HEK293T (cell line): ENCODE measurements at regions not wholly inside any gene's neighbourhood (a gene's known extent, or its start where the extent isn't known, plus 50 kb on each side); places are given as distances from the start of the nearest gene placed in this dataset.

Experiments used
- CTCF ChIA-PET: fragments of 350-600 bp; formaldehyde crosslinking; extraction: SDS; loops from one replicate; lab custom pipeline; 2021; ENCODE audit warnings: antibody characterized with exemption, inconsistent platforms; lab: Yijun Ruan, JAX
- POLR2A ChIA-PET: fragments of 350-600 bp; formaldehyde crosslinking; extraction: SDS; loops from one replicate; lab custom pipeline; 2020; ENCODE audit warnings: antibody characterized with exemption, inconsistent platforms; lab: Yijun Ruan, JAX
- DNase-seq: peaks from one replicate; pipeline ENCODE4 v3.0.0; 2012; ENCODE audit warnings: mixed read lengths; ENCODE audit errors: extremely low spot score
- ARNT ChIP-seq: fragments of 450-650 bp; IDR thresholded peaks from 2 replicates; pipeline ENCODE4 v1.6.1; 2017; ENCODE audit warnings: mild to moderate bottlenecking
- BHLHE40 ChIP-seq: fragments of 450-650 bp; IDR thresholded peaks from 2 replicates; pipeline ENCODE4 v1.6.1; 2016; ENCODE audit warnings: mild to moderate bottlenecking, moderate library complexity, borderline replicate concordance
- CTBP1 ChIP-seq: fragments of 450-650 bp; IDR thresholded peaks from 2 replicates; pipeline ENCODE4 v1.6.1; 2016; ENCODE audit warnings: borderline replicate concordance
- ELF4 ChIP-seq: fragments of 450-650 bp; IDR thresholded peaks from 2 replicates; pipeline ENCODE4 v1.6.1; 2017; ENCODE audit warnings: antibody characterized with exemption
- FOXA1 ChIP-seq: fragments of 450-650 bp; IDR thresholded peaks from 2 replicates; pipeline ENCODE4 v1.6.1; 2016; ENCODE audit warnings: mild to moderate bottlenecking
- FOXK2 ChIP-seq: fragments of 450-650 bp; IDR thresholded peaks from 2 replicates; pipeline ENCODE4 v1.6.1; 2016; ENCODE audit warnings: mild to moderate bottlenecking
- FOXM1 ChIP-seq: fragments of 450-650 bp; IDR thresholded peaks from 2 replicates; pipeline ENCODE4 v1.6.1; 2017; ENCODE audit warnings: mild to moderate bottlenecking, borderline replicate concordance
- HDGF ChIP-seq: fragments of 450-650 bp; IDR thresholded peaks from 2 replicates; pipeline ENCODE4 v1.6.1; 2017; ENCODE audit warnings: antibody characterized with exemption, borderline replicate concordance
- L3MBTL2 ChIP-seq: fragments of 450-650 bp; conservative IDR thresholded peaks from 2 replicates; pipeline ENCODE4 v1.6.1; 2016; ENCODE audit warnings: mild to moderate bottlenecking
- LEF1 ChIP-seq: fragments of 450-650 bp; IDR thresholded peaks from 2 replicates; pipeline ENCODE4 v1.6.1; 2017; ENCODE audit warnings: mild to moderate bottlenecking, borderline replicate concordance
- NFRKB ChIP-seq: fragments of 450-650 bp; IDR thresholded peaks from 2 replicates; pipeline ENCODE4 v1.6.1; 2016; ENCODE audit warnings: mild to moderate bottlenecking, moderate library complexity
- PKNOX1 ChIP-seq: fragments of 450-650 bp; IDR thresholded peaks from 2 replicates; pipeline ENCODE4 v1.6.1; 2016
- SP1 ChIP-seq: fragments of 450-650 bp; IDR thresholded peaks from 2 replicates; pipeline ENCODE4 v1.6.1; 2017
- SUZ12 ChIP-seq: fragments of 450-650 bp; IDR thresholded peaks from 2 replicates; pipeline ENCODE4 v1.6.1; 2016; ENCODE audit warnings: mild to moderate bottlenecking
- TARDBP ChIP-seq: fragments of 450-650 bp; IDR thresholded peaks from 2 replicates; pipeline ENCODE4 v1.6.1; 2016
- ZNF384 ChIP-seq: fragments of 450-650 bp; IDR thresholded peaks from 2 replicates; pipeline ENCODE4 v1.6.1; 2016

GRCh38 chr10:128898133-128898915 lies 568.7 kb upstream of the MGMT start:
- POLR2A ChIA-PET: no interaction called here
- CTCF ChIA-PET: no interaction called here
- no peak for DNase-seq
- no peak for TF ChIP-seq LEF1
- no peak for TF ChIP-seq CTBP1
- TF ChIP-seq ARNT: no peak
- TF ChIP-seq FOXM1: no peak
- TF ChIP-seq NFRKB: no peak
- no peak for TF ChIP-seq ELF4
- no peak for TF ChIP-seq SUZ12
- TF ChIP-seq TARDBP: no peak
- no peak for TF ChIP-seq L3MBTL2
- TF ChIP-seq SP1: no peak
- no peak for TF ChIP-seq ZNF384
- no peak for TF ChIP-seq FOXK2
- TF ChIP-seq BHLHE40: no peak

- CTCF ChIA-PET: no interaction called here
- POLR2A ChIA-PET: no interaction called here
- no peak for DNase-seq
- no peak for TF ChIP-seq TARDBP
- TF ChIP-seq L3MBTL2: no peak
- TF ChIP-seq ELF4: no peak
- TF ChIP-seq ARNT: no peak
- TF ChIP-seq HDGF: no peak
- TF ChIP-seq BHLHE40: no peak
- TF ChIP-seq PKNOX1: no peak
- TF ChIP-seq SP1: no peak
- no peak for TF ChIP-seq ZNF384
- TF ChIP-seq SUZ12: no peak
- TF ChIP-seq FOXA1: no peak
- TF ChIP-seq FOXK2: no peak
- no peak for TF ChIP-seq LEF1
- no peak for TF ChIP-seq NFRKB
- no peak for TF ChIP-seq FOXM1
- no peak for TF ChIP-seq CTBP1
These were observed 568.2 kb upstream of the MGMT start for GRCh38 chr10:128898916-128899195.

GRCh38 chr10:128900456-128900855 lies 566.6 kb upstream of the MGMT start:
- no peak for DNase-seq
- TF ChIP-seq CTBP1: no peak
- no peak for TF ChIP-seq BHLHE40
- no peak for TF ChIP-seq ZNF384
- no peak for TF ChIP-seq NFRKB
- TF ChIP-seq FOXM1: no peak
- no peak for TF ChIP-seq ARNT
- TF ChIP-seq LEF1: no peak
- TF ChIP-seq TARDBP: no peak
- CTCF ChIA-PET: no interaction called here
- POLR2A ChIA-PET: no interaction called here

GRCh38 chr10:128901236-128901635 lies 565.8 kb upstream of the MGMT start:
- CTCF ChIA-PET: no interaction called here
- TF ChIP-seq FOXM1: no peak
- DNase-seq: no peak
- POLR2A ChIA-PET: no interaction called here

- no peak for DNase-seq
- TF ChIP-seq TARDBP: no peak
- TF ChIP-seq SP1: no peak
- TF ChIP-seq SUZ12: no peak
- TF ChIP-seq FOXA1: no peak
- TF ChIP-seq BHLHE40: no peak
- TF ChIP-seq ZNF384: no peak
- TF ChIP-seq ELF4: no peak
- TF ChIP-seq NFRKB: no peak
- TF ChIP-seq PKNOX1: no peak
- no peak for TF ChIP-seq LEF1
- TF ChIP-seq FOXM1: no peak
- ChIA-PET POLR2A (no interaction called here), CTCF (no interaction called here)
These were observed 564.9 kb upstream of the MGMT start for GRCh38 chr10:128902031-128902710.

GRCh38 chr10:128907155-128907941 lies 559.7 kb upstream of the MGMT start:
- TF ChIP-seq BHLHE40: no peak
- no peak for TF ChIP-seq SUZ12
- no peak for TF ChIP-seq FOXK2
- TF ChIP-seq HDGF: no peak
- TF ChIP-seq SP1: no peak
- no peak for TF ChIP-seq TARDBP
- TF ChIP-seq L3MBTL2: no peak
- no peak for TF ChIP-seq ARNT
- TF ChIP-seq CTBP1: no peak
- TF ChIP-seq PKNOX1: no peak
- ChIA-PET POLR2A (no interaction called here), CTCF (no interaction called here)
- DNase-seq: no peak
